Keratinocyte (primary cell): ENCODE measurements at regions not wholly inside any gene's neighbourhood (a gene's known extent, or its start where the extent isn't known, plus 50 kb on each side); places are given as distances from the start of the nearest gene placed in this dataset.

ENCODE experiments used
- DNase-seq: peaks from one replicate; pipeline ENCODE4 v3.0.0-alpha.2; 2011; ENCODE audit warnings: low read depth, missing footprints, low spot score
- FAIRE-seq: peaks from 2 replicates; lab custom pipeline; 2011; peaks lifted over from hg19 to GRCh38; lab: Jason Lieb, UNC
- H2AFZ ChIP-seq: 2 replicates; pipeline ENCODE4 v1.6.0; 2012; ENCODE audit warnings: low read length, control low read depth, inconsistent platforms; ENCODE audit not compliant: control insufficient read depth
- H3K27ac ChIP-seq: 2 replicates; pipeline ENCODE4 v1.5.1; 2011; ENCODE audit warnings: low read length; ENCODE audit not compliant: control insufficient read depth, insufficient read depth
- H3K27me3 ChIP-seq: 3 replicates; pipeline ENCODE4 v1.6.0; 2011; ENCODE audit warnings: low read length; ENCODE audit not compliant: control insufficient read depth, insufficient read depth; ENCODE audit errors: extremely low read depth
- H3K36me3 ChIP-seq, 2 experiments: 2 replicates in 1 of 2; 3 replicates in 1 of 2; pipeline ENCODE4 v1.5.1; 2011; ENCODE audit warnings: low read length in 2 of 2, mild to moderate bottlenecking in 1 of 2; ENCODE audit not compliant: control insufficient read depth in 2 of 2, insufficient read depth in 2 of 2; ENCODE audit errors: extremely low read depth in 1 of 2
- H3K4me1 ChIP-seq: 3 replicates; pipeline ENCODE4 v1.5.1; 2011; ENCODE audit warnings: low read length; ENCODE audit not compliant: control insufficient read depth, insufficient read depth; ENCODE audit errors: extremely low read depth
- H3K4me2 ChIP-seq: 3 replicates; pipeline ENCODE4 v1.6.0; 2011; ENCODE audit warnings: low read depth, low read length; ENCODE audit not compliant: control insufficient read depth, insufficient read depth; ENCODE audit errors: extremely low read depth
- H3K4me3 ChIP-seq, 3 experiments: fragments of 200-600 bp in 1 of 3; sonication (generic) in 1 of 3; 2 replicates in 2 of 3; 3 replicates in 1 of 3; pipeline ENCODE4 v1.5.1; 2011 to 2016; ENCODE audit warnings: low read length in 3 of 3, mild to moderate bottlenecking in 3 of 3, control low read depth in 2 of 3, inconsistent platforms in 1 of 3, low read depth in 1 of 3, mixed read lengths in 1 of 3, mixed run types in 1 of 3, moderate library complexity in 1 of 3; ENCODE audit not compliant: control insufficient read depth in 2 of 3, insufficient read depth in 2 of 3; ENCODE audit errors: extremely low read depth in 1 of 3
- H3K79me2 ChIP-seq: 2 replicates; pipeline ENCODE4 v1.6.0; 2012; ENCODE audit warnings: low read length; ENCODE audit not compliant: control insufficient read depth, insufficient read depth
- H3K9ac ChIP-seq: 3 replicates; pipeline ENCODE4 v1.6.0; 2011; ENCODE audit warnings: low read length; ENCODE audit not compliant: control insufficient read depth, insufficient read depth; ENCODE audit errors: extremely low read depth
- H3K9me1 ChIP-seq: 3 replicates; pipeline ENCODE4 v1.6.0; 2011; ENCODE audit warnings: low read length; ENCODE audit not compliant: control insufficient read depth, insufficient read depth; ENCODE audit errors: extremely low read depth
- H3K9me3 ChIP-seq: 2 replicates; pipeline ENCODE4 v1.5.1; 2012; ENCODE audit warnings: low read depth, low read length; ENCODE audit not compliant: control insufficient read depth
- H4K20me1 ChIP-seq: 3 replicates; pipeline ENCODE4 v1.6.0; 2011; ENCODE audit warnings: low read length; ENCODE audit not compliant: control insufficient read depth, insufficient read depth; ENCODE audit errors: extremely low read depth
- CTCF ChIP-seq, 3 experiments: IDR thresholded peaks in 1 of 3; conservative IDR thresholded peaks in 1 of 3; optimal IDR thresholded peaks in 1 of 3; 2 replicates in 2 of 3; 3 replicates in 1 of 3; pipeline versions ENCODE3 to v1.5.1; 2011; ENCODE audit warnings: low read length in 3 of 3, mild to moderate bottlenecking in 3 of 3, moderate library complexity in 2 of 3, control low read depth in 1 of 3, inconsistent platforms in 1 of 3; ENCODE audit not compliant: insufficient read depth in 2 of 3; ENCODE audit errors: extremely low read depth in 1 of 3
- EZH2 ChIP-seq: IDR thresholded peaks from one replicate; pipeline ENCODE4 v1.6.1; 2012; ENCODE audit warnings: inconsistent platforms, mild to moderate bottlenecking, low read length, moderate library complexity
- dilution Hi-C: fragments of 300-500 bp; cut with MboI; formaldehyde crosslinking; loops from one replicate; pipeline ENCODE4 v1.7.0; 2020; ENCODE audit warnings: low sequenced_read_pairs; ENCODE audit not compliant: extremely low pct_ligation_motif_present

GRCh38 chr19:28199323-28199722 lies 1013.6 kb downstream of the UQCRFS1 start:
- Histone ChIP-seq H3K4me3 (no peak overlapping the region), H3K4me2 (no peak overlapping the region), H3K79me2 (no peaks in the 10 kb centered on the region), H2AFZ (no peak overlapping the region), H3K9ac (no peak overlapping the region), H3K9me1 (no peaks in the 10 kb centered on the region), H3K27me3 (no peaks in the 10 kb centered on the region), H3K27ac (no peak overlapping the region), H3K4me1 (no peaks in the 10 kb centered on the region), H4K20me1 (no peaks in the 10 kb centered on the region), H3K9me3 (peaks cover 19% of the 10 kb centered on the region), H3K36me3 (no peaks in the 10 kb centered on the region)
- FAIRE-seq (no peak), DNase-seq (no peak)
- dilution Hi-C loops: no loop called here
- TF ChIP-seq CTCF (optimal IDR thresholded peaks at IDR 0.05 in 1 of 3, IDR thresholded peaks at IDR 0.05 in 1 of 3, conservative IDR thresholded peaks at IDR 0.05 in 1 of 3; ENCODE audit: extremely low read depth in 1 of 3, insufficient read depth in 2 of 3, low read length in 3 of 3) (no peak), EZH2 (no peak)

- Histone ChIP-seq H3K4me1 (no peaks in the 10 kb centered on the region), H4K20me1 (no peaks in the 10 kb centered on the region), H3K36me3 (no peaks in the 10 kb centered on the region), H3K27ac (no peak overlapping the region), H2AFZ (no peak overlapping the region), H3K27me3 (no peaks in the 10 kb centered on the region), H3K9me1 (no peaks in the 10 kb centered on the region), H3K4me3 (no peak overlapping the region), H3K9ac (no peak overlapping the region), H3K9me3 (peaks cover 19% of the 10 kb centered on the region), H3K79me2 (no peaks in the 10 kb centered on the region), H3K4me2 (no peak overlapping the region)
- TF ChIP-seq EZH2 (no peak), CTCF (optimal IDR thresholded peaks at IDR 0.05 in 1 of 3, IDR thresholded peaks at IDR 0.05 in 1 of 3, conservative IDR thresholded peaks at IDR 0.05 in 1 of 3; ENCODE audit: extremely low read depth in 1 of 3, insufficient read depth in 2 of 3, low read length in 3 of 3) (no peak)
- DNase-seq (no peak), FAIRE-seq (no peak)
- dilution Hi-C loops: no loop called here
These were observed 1016.0 kb downstream of the UQCRFS1 start for GRCh38 chr19:28196961-28197360.
